Activated T-cell treated with anti-CD3 and anti-CD28 coated beads, Interleukin-2, amount 50 U/mL, for 48 hours (primary cell): ENCODE measurements at regions not wholly inside any gene's neighbourhood (a gene's known extent, or its start where the extent isn't known, plus 50 kb on each side); places are given as distances from the start of the nearest gene placed in this dataset.
"Not testable (repeated sequence)": the region's sequence is repeated elsewhere in the genome, so short reads cannot be mapped to it uniquely, and the experiment has no call there.

Source experiments
- DNase-seq, 2 experiments: peaks; one replicate each; pipeline ENCODE4 v3.0.0-alpha.2; 2020

- DNase-seq, result no peak
These were observed 669.5 kb downstream of the MAFB start for GRCh38 chr20:40019510-40019909.

GRCh38 chr20:40017765-40018164 is 671.3 kb downstream of the MAFB start:
- no peak for DNase-seq

- DNase-seq, result no peak
These were observed 672.1 kb downstream of the MAFB start for GRCh38 chr20:40016890-40017289.

GRCh38 chr20:40016392-40016791 is 672.6 kb downstream of the MAFB start:
- DNase-seq, result no peak

DNA sequence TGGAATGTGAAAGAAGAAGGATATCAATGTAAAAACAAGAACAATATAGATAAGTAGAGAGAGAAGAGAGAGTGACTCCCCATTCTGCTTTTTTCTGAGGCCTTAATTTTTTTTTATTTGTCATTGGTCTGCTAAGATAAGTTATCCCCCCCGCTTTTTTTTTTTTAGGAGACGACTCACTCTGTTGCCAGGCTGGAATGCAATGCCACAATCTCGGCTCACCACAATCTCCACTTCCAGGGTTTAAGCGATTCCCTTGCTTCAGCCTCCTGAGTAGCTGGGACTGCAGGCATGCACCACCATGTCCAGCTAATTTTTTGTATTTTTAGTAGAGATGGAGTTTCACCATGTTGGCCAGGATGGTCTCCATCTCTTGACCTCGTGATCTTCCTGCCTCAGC is 677.0 kb downstream of the MAFB start:
- DNase-seq, result not testable (repeated sequence)

DNA sequence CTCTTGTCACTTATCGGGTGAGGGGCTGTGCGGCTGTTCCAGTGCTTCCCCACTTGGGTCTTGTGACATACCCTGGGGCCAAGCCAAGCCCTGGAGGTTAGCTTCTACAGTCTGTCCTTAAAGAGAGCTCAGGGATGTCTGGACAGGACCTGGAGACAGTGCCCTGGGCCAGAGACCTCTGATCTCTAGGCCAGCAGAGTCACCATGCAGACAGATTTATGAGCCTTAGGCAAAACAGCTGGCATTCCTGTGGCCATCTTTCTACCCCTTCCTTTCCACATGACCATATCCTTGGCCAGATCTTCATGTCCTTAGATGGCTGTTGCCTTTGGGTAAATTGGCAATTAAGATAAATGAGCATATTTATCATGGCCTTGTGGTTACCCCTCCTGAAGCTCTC is 678.6 kb downstream of the MAFB start:
- DNase-seq, result no peak

- DNase-seq, result no peak
These were observed 679.5 kb downstream of the MAFB start for GRCh38 chr20:40009542-40009941.

GRCh38 chr20:40008177-40008576 is 680.9 kb downstream of the MAFB start:
- no peak for DNase-seq

GRCh38 chr20:40006168-40006860 is 682.7 kb downstream of the MAFB start:
- no peak for DNase-seq

DNA sequence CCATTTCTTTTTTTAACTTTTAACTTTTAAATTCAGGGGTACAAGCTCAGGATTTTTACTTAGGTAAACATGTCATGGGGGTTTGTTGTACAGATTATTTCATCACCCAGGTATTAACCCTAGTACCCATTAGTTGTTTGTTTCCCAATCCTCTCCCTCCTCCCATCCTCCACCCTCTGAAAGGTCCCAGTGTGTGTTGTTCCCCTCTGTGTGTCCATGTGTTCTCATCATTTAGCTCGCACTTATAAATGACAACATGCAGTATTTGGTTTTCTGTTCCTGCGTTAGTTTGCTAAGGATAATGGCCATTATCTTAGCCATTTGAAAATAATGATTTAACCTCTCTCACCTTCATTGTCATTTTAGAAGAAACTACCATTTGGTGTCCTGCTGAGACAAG is 684.9 kb downstream of the MAFB start:
- not testable (repeated sequence) for DNase-seq

DNA sequence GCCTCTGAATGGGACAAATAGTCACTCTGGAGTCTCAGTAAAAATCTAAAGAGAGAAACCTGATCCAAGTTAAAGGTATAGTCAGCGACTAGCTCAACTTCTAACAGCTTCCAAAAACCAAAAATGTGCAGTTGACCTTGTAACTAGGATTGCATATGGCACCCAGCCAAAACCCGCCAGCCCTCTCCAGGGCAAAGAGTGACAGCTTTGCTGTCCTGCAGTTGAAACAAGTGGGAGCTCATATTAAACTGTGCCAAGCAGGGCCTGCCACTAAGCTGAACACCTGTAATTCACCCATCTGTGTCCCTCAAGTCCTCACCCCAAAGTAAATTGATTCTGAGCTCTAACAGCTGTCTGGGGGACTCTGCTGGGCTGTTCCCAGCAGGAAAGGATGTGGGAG is 695.3 kb downstream of the MAFB start:
- DNase-seq, result no peak

GRCh38 chr20:39990692-39991091 is 698.3 kb downstream of the MAFB start:
- DNase-seq, result no peak

DNA sequence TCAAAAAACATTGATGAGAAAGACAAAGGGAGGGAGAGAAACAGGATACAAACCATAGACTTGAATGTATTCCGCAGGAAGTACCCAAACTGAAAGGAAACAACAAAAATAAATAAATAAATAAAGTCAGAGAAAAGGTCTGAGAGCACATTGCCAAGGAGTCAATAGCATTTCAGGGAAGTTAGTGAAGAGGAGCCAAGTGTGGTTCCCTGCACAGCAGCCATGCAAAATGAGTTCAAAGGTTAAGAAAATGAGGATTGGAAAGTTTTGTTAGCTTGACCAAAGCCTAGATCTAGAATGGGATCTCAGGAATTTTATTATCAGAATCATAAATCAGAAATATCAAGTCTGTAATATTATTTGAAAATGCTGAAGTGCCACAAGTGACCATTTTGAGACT is 700.0 kb downstream of the MAFB start:
- no peak for DNase-seq

GRCh38 chr20:39986173-39986904 is 702.7 kb downstream of the MAFB start:
- DNase-seq, result no peak

- no peak for DNase-seq
These were observed 703.7 kb downstream of the MAFB start for GRCh38 chr20:39985271-39985827.

DNA sequence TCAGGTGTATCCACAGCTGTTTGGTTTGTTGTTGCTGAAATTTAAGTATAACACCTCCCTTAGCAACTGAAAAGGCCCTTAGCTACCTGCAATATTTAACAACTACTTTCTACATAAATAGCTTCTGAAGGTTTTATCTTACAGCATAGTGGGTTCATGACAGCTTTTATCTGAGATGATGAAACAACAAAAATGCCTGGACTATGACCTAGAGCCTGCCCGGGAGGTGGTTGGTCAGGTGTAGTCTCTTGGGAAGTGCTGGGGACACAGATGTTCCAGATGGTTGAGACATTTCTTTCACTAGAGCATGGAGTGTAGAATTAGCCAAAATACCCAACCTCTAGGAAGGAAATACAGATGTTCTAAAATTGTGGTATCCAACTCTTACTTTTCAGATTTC is 705.4 kb downstream of the MAFB start:
- no peak for DNase-seq

DNA sequence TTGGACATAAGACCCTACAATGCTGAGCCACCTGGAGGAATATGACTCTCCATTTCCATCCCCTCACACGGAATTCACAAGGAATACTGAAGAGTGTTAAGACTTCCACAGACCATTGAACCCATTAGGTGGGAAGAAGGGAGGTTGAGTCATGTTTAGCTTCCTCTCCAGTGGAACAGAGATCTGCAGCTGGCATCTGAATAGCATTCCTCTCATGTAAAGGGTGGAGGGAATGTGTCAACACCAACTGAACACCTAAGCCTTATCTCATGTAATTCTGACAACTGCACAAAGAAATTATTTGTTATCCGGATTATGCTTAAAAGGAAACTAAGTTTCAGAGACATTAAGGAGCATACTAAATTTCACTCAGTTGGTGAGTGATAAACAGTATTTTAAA is 705.9 kb downstream of the MAFB start:
- no peak for DNase-seq

DNA sequence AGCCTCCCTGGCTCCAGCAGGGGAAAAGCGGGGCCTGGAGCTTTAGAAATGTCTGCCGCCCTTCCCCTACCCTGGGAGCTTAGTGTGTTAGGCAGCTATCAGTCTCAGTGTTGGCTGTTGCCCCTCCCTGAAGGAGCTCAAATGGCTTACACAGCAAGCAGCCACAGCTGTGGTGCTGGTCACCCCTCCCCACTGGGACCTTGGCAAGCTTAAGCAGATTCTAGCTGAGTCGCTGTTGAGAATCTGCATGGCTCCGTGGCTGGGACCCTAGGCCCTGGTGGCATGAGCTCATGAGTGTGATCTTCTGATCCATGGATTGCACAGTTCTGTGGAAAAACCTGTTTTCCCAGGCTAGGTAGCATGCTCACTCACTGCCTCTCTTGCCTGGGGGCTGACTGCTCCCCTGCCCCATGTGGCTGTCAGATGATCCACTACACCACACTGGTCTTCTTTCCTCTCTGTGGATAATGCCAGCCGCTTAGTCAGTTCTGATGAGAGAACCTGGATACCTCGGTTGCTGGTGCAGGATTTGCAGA is 714.0 kb downstream of the MAFB start:
- DNase-seq, result no peak

DNA sequence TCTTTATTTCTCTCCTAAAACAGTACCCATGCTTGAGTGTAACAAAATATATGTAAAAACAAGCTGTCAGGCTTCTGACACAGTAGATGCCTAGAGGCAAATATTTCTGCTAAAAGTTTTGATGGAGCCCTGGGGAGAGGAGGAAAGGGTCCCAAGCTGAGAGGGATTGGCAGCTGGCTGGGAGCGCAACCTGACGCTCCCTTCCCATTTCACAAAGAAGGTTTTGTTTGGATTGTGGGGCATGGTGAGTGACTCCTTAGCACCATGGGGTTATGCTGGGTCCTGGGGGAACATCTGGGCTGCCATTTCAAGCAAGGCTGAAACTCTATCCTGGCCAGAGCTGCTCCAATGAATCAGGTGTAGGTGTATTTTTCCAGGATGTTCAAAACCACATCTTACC is 720.5 kb downstream of the MAFB start:
- no peak for DNase-seq

DNA sequence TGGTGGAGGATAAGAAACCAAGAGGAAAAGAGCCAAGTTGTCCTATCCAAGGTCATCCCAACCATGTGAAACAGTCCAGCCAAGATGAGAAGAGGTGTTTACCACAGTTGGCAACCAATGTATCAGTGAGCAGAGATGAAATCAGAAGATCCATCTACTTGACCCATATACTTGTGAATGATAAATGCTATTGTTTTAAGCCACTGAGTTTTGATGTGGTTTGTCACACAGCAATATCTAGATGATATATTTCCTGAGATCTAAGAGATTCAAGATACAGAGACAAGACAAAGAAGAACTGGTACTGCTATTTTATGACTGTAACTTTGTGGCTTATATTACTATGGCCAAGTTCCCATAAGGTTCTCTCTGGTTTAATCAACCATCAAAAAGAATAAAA is 721.2 kb downstream of the MAFB start:
- no peak for DNase-seq

DNA sequence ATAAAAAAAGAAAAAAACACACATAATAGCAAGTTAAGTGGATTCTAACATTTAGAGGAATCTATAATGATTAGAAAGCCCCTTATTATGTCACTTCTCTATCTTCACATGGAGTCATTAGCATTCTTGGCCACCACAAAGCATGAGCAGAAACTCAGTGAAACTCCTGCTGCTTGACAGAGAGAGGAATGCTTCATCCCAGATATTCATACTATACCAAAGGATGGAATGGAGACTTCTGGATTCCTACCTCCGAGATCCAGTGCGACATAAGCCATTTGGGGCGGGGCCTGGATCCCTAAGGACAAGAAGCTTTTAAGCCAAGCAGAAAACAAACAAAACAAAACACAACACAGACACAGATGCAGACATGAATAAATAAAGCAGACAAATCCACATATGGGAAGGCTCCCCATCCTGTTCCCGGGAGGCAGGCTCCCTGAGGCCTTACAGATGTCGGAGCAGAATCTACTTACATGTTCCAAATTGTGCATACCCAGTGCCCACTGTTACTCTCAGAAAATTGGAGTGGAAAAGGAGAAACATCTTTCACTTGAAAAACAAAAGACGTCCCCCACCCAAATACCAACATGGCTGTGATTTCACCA is 727.3 kb downstream of the MAFB start:
- DNase-seq, result no peak

GRCh38 chr20:39960522-39961428 is 728.3 kb downstream of the MAFB start:
- DNase-seq, result no peak

GRCh38 chr20:39957911-39958310 is 731.1 kb downstream of the MAFB start:
- not testable (repeated sequence) for DNase-seq
